ENCODE measurements at regions not wholly inside any gene's neighbourhood (a gene's known extent, or its start where the extent isn't known, plus 50 kb on each side); places are given as distances from the start of the nearest gene placed in this dataset.

DNA sequence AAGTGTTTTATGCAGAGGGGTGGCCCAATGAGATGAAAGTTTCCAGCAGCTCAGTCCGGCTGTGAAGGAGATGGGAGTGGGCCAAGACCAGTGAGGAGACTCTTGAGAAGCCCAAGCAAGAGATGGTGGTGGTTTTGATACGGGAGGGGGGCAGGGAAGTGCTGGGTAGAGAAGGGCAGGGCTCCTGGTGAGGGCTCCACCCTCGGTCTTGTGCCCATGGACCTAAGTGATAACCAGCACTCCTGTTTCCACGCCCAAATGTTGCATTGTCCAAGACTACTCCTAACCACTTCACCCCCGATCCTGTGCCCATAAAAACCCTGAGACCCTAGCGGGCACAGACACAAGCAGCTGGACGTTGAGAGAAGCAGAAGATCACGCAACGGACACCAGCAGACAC is 140.9 kb downstream of the MIS18A start (continued):
- TF ChIP-seq, protein P1, sequence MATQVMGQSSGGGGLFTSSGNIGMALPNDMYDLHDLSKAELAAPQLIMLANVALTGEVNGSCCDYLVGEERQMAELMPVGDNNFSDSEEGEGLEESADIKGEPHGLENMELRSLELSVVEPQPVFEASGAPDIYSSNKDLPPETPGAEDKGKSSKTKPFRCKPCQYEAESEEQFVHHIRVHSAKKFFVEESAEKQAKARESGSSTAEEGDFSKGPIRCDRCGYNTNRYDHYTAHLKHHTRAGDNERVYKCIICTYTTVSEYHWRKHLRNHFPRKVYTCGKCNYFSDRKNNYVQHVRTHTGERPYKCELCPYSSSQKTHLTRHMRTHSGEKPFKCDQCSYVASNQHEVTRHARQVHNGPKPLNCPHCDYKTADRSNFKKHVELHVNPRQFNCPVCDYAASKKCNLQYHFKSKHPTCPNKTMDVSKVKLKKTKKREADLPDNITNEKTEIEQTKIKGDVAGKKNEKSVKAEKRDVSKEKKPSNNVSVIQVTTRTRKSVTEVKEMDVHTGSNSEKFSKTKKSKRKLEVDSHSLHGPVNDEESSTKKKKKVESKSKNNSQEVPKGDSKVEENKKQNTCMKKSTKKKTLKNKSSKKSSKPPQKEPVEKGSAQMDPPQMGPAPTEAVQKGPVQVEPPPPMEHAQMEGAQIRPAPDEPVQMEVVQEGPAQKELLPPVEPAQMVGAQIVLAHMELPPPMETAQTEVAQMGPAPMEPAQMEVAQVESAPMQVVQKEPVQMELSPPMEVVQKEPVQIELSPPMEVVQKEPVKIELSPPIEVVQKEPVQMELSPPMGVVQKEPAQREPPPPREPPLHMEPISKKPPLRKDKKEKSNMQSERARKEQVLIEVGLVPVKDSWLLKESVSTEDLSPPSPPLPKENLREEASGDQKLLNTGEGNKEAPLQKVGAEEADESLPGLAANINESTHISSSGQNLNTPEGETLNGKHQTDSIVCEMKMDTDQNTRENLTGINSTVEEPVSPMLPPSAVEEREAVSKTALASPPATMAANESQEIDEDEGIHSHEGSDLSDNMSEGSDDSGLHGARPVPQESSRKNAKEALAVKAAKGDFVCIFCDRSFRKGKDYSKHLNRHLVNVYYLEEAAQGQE (IDR thresholded peaks at IDR 0.05; ENCODE audit: unreplicated experiment): no peak
- TF ChIP-seq EZH2 (IDR thresholded peaks at IDR 0.05; ENCODE audit: low read depth, unreplicated experiment) (no peak), STAT1 (IDR thresholded peaks at IDR 0.05; ENCODE audit: unreplicated experiment) (no peak), JUNB (IDR thresholded peaks at IDR 0.05; ENCODE audit: unreplicated experiment) (no peak)
- TF ChIP-seq, protein P2, sequence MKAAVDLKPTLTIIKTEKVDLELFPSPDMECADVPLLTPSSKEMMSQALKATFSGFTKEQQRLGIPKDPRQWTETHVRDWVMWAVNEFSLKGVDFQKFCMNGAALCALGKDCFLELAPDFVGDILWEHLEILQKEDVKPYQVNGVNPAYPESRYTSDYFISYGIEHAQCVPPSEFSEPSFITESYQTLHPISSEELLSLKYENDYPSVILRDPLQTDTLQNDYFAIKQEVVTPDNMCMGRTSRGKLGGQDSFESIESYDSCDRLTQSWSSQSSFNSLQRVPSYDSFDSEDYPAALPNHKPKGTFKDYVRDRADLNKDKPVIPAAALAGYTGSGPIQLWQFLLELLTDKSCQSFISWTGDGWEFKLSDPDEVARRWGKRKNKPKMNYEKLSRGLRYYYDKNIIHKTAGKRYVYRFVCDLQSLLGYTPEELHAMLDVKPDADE (IDR thresholded peaks at IDR 0.05): no peak

DNA sequence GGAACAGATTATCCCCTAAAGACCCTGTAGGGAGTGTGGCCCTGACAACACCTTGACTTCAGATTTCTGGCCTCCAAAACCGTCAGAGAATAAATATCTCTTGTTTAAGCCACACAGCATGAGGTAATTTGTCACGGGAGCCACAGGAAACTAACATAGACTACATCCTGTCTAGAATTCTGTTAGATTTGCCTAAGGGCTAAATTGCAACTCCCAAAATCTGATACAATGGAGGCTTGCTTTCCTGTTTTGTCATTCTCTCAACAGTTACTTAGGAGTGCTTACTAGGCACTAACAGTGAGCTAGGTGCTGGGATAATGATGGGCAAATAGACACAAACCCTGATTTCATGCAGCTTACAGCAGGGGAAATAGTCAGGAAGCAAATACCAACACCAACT is 141.6 kb downstream of the MIS18A start:
- no peak overlapping the region for H3K4me3 ChIP-seq
- Mint-ChIP-seq H3K9me3 (0 out of 3 replicates have a peak, but pooled peaks cover 6% of the 10 kb centered on the region), H3K27me3 (ENCODE audit: insufficient read depth, low read depth, poor library complexity) (peaks cover 5% of the 10 kb centered on the region), H3K4me1 (no peaks in the 10 kb centered on the region; the same call in 2 of the 3 replicates), H3K4me3 (no peak overlapping the region), H3K36me3 (ENCODE audit: low read depth) (no peaks in the 10 kb centered on the region), H3K27ac (no peak overlapping the region)
- H3K36me3 ChIP-seq (ENCODE audit: insufficient read depth): no peaks in the 10 kb centered on the region
- no peak overlapping the region for H3K27ac ChIP-seq (ENCODE audit: low read depth)
- H3K9me2 ChIP-seq (ENCODE audit: insufficient read depth): no peaks in the 10 kb centered on the region
- DNase-seq (ENCODE audit: low spot score): no peak
- no peak for TF ChIP-seq EZH2phosphoT487 (IDR thresholded peaks at IDR 0.05; ENCODE audit: unreplicated experiment)
- no peak for TF ChIP-seq ZNF114 (CRISPR knock-in tag; IDR thresholded peaks at IDR 0.05)
- H3K27me3 ChIP-seq (ENCODE audit: insufficient read depth): no peaks in the 10 kb centered on the region
- no peaks in the 10 kb centered on the region for H3K79me2 ChIP-seq (replicated peaks; ENCODE audit: insufficient read depth)
- no peaks in the 10 kb centered on the region for H3K4me1 ChIP-seq (ENCODE audit: insufficient read depth)
- H3F3A ChIP-seq (replicated peaks; ENCODE audit: low read depth): no peaks in the 10 kb centered on the region
- ATAC-seq: no peak
- H2AFZ ChIP-seq: no peak overlapping the region
- no peaks in the 10 kb centered on the region for H4K20me1 ChIP-seq (replicated peaks; ENCODE audit: insufficient read depth)
- H3K4me2 ChIP-seq: no peak overlapping the region

DNA sequence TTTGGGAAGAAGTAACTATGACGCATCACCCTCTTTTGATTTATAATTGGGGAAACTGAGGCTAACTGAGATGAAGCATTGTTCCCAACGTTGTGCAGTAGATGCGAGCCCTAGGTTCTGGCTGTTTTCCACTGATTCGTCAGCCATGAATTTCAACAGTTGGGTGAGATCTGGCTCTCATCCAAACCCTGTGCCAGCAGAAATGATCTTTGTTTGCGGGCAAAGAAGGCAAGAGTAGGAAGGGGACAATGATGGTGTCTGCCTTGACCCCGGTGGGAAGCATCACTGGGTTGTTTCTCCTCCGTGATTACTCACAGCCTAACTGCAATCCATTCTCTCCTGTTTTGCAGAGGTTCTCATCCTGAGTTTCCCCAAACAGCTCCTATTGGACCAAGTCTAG is 142.3 kb downstream of the MIS18A start:
- H3K9me3 Mint-ChIP-seq: 0 out of 3 replicates have a peak, but pooled peaks cover 6% of the 10 kb centered on the region
- Histone ChIP-seq H3F3A (replicated peaks; ENCODE audit: low read depth) (no peaks in the 10 kb centered on the region), H3K4me2 (no peak overlapping the region), H3K36me3 (ENCODE audit: insufficient read depth) (no peaks in the 10 kb centered on the region), H2AFZ (no peak overlapping the region), H3K79me2 (replicated peaks; ENCODE audit: insufficient read depth) (no peaks in the 10 kb centered on the region), H3K9me2 (ENCODE audit: insufficient read depth) (0 out of 2 replicates have a peak, but pooled peaks cover 5% of the 10 kb centered on the region), H4K20me1 (replicated peaks; ENCODE audit: insufficient read depth) (no peaks in the 10 kb centered on the region), H3K27ac (ENCODE audit: low read depth) (no peak overlapping the region), H3K4me1 (ENCODE audit: insufficient read depth) (no peaks in the 10 kb centered on the region), H3K27me3 (ENCODE audit: insufficient read depth) (no peaks in the 10 kb centered on the region), H3K4me3 (no peak overlapping the region)
- H3K27ac Mint-ChIP-seq: no peak overlapping the region
- DNase-seq (ENCODE audit: low spot score) (no peak), ATAC-seq (no peak)
- TF ChIP-seq, protein P3, sequence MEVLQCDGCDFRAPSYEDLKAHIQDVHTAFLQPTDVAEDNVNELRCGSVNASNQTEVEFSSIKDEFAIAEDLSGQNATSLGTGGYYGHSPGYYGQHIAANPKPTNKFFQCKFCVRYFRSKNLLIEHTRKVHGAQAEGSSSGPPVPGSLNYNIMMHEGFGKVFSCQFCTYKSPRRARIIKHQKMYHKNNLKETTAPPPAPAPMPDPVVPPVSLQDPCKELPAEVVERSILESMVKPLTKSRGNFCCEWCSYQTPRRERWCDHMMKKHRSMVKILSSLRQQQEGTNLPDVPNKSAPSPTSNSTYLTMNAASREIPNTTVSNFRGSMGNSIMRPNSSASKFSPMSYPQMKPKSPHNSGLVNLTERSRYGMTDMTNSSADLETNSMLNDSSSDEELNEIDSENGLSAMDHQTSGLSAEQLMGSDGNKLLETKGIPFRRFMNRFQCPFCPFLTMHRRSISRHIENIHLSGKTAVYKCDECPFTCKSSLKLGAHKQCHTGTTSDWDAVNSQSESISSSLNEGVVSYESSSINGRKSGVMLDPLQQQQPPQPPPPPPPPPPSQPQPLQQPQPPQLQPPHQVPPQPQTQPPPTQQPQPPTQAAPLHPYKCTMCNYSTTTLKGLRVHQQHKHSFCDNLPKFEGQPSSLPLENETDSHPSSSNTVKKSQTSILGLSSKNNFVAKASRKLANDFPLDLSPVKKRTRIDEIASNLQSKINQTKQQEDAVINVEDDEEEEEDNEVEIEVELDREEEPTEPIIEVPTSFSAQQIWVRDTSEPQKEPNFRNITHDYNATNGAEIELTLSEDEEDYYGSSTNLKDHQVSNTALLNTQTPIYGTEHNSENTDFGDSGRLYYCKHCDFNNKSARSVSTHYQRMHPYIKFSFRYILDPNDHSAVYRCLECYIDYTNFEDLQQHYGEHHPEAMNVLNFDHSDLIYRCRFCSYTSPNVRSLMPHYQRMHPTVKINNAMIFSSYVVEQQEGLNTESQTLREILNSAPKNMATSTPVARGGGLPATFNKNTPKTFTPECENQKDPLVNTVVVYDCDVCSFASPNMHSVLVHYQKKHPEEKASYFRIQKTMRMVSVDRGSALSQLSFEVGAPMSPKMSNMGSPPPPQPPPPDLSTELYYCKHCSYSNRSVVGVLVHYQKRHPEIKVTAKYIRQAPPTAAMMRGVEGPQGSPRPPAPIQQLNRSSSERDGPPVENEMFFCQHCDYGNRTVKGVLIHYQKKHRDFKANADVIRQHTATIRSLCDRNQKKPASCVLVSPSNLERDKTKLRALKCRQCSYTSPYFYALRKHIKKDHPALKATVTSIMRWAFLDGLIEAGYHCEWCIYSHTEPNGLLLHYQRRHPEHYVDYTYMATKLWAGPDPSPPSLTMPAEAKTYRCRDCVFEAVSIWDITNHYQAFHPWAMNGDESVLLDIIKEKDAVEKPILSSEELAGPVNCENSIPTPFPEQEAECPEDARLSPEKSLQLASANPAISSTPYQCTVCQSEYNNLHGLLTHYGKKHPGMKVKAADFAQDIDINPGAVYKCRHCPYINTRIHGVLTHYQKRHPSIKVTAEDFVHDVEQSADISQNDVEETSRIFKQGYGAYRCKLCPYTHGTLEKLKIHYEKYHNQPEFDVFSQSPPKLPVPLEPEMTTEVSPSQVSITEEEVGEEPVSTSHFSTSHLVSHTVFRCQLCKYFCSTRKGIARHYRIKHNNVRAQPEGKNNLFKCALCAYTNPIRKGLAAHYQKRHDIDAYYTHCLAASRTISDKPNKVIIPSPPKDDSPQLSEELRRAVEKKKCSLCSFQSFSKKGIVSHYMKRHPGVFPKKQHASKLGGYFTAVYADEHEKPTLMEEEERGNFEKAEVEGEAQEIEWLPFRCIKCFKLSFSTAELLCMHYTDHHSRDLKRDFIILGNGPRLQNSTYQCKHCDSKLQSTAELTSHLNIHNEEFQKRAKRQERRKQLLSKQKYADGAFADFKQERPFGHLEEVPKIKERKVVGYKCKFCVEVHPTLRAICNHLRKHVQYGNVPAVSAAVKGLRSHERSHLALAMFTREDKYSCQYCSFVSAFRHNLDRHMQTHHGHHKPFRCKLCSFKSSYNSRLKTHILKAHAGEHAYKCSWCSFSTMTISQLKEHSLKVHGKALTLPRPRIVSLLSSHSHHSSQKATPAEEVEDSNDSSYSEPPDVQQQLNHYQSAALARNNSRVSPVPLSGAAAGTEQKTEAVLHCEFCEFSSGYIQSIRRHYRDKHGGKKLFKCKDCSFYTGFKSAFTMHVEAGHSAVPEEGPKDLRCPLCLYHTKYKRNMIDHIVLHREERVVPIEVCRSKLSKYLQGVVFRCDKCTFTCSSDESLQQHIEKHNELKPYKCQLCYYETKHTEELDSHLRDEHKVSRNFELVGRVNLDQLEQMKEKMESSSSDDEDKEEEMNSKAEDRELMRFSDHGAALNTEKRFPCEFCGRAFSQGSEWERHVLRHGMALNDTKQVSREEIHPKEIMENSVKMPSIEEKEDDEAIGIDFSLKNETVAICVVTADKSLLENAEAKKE (CRISPR knock-in tag; IDR thresholded peaks at IDR 0.05): no peak
- no peak for TF ChIP-seq POLR2AphosphoS5 (IDR thresholded peaks at IDR 0.05; ENCODE audit: low read depth)
- no peak overlapping the region for H3K4me3 Mint-ChIP-seq
- peaks cover 3% of the 10 kb centered on the region for H3K4me1 Mint-ChIP-seq
- H3K36me3 Mint-ChIP-seq (ENCODE audit: low read depth): no peaks in the 10 kb centered on the region
- peaks cover 5% of the 10 kb centered on the region for H3K27me3 Mint-ChIP-seq (ENCODE audit: insufficient read depth, low read depth, poor library complexity)
